Glomerular visceral epithelial cell (primary cell): ENCODE measurements at regions not wholly inside any gene's neighbourhood (a gene's known extent, or its start where the extent isn't known, plus 50 kb on each side); places are given as distances from the start of the nearest gene placed in this dataset.
A peak's percentile ranks its signal among the peaks of the same experiment; 100 is the strongest.

ENCODE experiments used
- DNase-seq: peaks from one replicate; pipeline ENCODE4 v3.0.0-alpha.2; 2016; ENCODE audit errors: extremely low spot score

DNA sequence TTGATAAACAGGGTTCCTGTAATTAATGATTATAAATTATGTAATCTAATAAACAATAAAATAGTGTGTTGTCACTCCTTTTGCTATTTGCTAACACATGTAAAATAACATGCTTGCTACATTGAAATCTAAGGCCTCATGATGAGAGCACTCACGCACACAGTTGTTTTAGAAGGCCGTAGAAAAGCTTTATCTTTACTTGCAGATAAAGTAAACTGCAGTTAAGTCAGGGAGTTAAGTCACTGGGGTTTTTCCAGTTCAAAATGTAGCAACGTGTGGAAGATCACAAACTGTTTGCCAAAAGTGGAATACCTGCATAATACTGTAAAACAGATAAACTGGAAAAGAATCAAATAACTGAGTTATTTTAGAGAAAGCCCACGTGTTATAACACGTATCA is 187.3 kb upstream of the PACRGL start:
- no peak for DNase-seq

DNA sequence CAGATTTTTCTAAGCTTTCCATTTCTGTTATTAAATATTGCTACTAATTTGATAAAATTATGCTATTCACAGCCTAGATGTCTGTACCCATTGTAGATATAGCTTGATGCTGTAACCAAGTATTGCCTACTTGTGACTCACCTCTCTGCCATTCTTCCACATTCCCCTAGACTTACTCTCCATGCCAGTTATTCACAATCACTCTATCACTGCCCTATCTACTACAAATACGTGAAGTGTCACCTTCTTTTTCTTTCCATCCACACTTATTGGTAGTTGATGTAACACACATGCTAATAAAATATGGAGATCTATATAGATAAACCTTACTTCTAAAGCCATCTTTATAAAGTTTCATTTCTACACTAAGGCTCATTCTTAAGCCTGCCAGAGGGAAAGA is 179.4 kb upstream of the PACRGL start:
- peak; percentile 55 for DNase-seq

DNA sequence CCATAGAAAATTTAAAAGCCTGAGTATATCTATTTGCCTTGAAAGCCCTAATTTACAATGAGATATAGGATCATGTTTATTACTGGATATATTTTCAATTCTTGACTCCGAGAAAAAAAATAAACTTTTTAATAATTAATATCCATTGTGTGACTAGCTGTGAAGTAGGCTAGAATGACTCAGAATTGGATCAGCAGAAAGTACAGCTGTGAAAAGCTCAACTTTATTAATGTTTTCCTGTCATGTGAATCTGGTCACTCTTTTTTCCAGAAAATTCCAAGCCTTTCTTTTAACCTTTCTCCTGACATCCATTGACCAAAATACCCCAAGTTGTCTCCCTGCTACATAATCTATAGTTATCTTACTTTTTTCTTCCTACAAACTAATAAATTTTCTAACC is 171.8 kb upstream of the PACRGL start:
- peak; percentile 37 for DNase-seq

DNA sequence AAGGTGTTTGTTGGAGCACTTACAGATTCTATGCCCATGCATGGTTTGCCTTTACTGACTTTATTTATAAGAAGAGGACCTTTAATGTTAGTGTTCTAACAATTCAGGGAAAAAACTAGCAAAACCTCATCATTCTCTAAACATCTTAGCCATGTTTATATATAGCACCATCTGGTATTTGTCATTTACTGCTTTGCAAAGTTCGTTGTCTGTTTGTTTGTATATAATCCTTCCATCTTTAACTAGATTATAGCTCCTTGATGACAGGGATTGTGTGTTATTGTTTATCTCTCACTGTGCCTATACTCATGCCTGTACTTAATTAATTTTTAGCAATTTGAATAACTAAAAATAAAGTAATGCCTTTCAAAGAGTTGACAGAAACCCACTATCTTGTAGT is 170.6 kb upstream of the PACRGL start:
- DNase-seq, result no peak

DNA sequence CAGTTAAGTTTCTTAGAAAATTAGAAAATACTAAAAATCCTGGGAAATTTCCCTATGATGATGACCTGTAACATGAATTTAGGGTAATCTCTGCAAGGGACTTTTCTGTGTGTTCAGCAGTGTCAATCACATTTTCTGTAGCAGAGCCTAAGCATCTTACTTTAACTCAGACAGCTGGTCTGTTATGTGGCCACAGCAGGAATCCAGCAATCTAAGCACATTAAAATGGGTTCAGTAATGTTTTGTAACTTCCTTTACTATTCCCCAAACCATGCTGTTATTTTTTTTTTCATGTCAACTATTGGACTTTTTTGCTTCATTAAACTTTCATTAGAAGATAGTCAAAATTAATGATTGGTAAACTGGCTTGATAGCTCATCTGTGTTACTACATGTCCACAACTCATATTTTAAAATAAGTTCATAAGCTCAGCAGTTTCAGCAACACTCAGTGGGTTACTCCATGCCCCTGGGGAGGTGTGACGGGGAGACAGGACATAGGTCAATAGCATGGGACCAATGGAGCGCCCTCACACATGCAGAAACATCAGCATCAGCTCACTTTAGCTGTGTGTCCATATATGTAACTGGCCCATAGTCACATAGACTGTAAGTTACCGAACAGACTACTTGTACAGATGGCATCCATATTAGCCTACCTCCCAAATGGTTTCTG is 168.0 kb upstream of the PACRGL start:
- DNase-seq, result peak; percentile 24

DNA sequence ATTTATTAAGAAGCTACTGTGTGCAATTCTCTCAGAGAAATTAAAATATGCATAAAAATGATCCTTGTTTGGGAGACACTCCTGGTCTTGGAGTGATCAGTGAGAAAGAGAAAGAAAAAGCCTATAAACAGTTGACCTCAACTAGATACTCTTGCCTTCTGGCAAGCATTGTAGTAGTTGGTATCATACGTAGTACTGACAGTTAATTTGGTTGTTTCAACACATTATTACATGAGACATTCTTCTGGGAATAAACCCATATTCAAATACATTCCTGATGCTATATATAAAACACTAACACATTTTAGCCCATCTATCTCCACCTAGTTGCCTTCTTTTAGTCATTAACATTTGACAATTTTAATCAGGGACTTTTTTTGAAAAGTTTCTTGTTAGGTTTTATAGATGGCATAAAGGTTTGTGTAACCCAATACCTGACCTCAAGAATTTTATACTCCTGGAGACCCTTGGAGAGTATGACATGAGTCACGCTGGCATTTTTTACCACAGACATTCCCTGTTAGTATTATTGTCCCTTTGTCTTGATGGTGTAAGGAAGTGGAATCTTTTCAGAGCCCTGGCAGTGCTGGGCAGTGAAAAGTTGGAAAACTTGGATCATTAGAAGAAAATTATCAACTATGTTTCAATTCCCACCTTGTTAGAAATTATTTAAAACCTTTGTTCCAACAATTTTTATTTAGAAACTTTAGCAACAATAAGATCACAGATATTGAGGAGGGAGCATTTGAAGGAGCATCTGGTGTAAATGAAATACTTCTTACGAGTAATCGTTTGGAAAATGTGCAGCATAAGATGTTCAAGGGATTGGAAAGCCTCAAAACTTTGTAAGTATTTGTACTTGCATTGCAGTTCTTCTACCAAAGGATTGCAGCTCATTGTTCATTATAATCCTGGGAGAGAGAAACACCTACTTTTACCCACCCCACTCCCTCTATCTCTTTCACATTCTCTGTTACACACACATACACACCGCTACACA is 167.1 kb upstream of the PACRGL start:
- peak; percentile 86 for DNase-seq

DNA sequence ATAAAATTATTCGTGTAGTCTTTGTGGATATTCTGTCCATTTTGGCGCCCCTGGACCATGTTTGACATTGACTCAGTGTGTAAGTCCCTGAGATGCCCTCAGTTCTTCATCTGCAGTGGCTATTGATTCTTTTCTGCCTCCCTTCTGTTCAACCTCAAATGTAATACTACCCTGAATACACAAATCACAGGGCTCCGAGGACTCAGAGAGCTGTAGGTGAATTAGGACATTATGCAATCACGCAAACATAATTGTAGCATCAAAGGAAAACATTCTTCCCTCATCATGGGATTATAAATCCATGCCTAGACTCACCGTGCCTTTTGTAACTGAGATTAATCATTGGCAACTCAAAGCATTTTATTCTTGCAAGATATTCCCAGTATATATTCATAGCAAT is 161.4 kb upstream of the PACRGL start:
- no peak for DNase-seq

DNA sequence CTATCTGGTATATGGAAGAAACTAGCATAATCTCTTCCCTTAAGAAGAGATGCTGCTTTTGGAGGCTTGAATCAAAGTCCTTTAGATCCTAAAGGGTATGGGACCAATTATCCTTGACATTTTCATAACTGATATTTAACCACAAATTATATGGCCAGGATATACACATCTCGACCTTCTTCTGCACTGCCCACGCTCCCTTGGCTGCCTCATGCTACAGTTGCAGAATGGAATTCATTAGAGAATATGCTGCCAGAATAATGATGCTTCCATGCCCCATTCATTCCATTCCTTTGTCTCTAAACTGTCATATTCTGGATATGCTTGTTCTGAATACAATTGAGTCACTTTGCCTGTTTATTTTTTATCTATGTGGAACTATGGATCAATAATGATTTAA is 157.1 kb upstream of the PACRGL start:
- DNase-seq, result no peak

DNA sequence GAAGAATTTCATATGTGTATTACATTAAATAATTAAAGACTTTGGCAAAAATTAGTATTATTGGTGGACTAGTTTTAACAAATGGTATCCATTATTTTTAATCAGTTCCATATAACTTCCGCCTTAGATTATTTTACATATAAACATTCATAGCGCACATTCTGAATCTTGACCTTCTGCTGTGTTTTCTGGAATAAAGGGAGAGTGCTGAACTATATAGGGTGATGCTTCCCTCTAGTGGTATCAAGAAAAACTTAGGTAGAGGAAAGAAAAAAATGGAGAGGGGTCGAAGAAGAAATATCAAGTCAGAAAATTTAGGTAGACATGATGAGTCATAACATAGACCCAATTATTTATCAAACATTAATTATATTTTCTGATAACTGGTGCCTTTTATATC is 155.6 kb upstream of the PACRGL start:
- peak; percentile 56 for DNase-seq

DNA sequence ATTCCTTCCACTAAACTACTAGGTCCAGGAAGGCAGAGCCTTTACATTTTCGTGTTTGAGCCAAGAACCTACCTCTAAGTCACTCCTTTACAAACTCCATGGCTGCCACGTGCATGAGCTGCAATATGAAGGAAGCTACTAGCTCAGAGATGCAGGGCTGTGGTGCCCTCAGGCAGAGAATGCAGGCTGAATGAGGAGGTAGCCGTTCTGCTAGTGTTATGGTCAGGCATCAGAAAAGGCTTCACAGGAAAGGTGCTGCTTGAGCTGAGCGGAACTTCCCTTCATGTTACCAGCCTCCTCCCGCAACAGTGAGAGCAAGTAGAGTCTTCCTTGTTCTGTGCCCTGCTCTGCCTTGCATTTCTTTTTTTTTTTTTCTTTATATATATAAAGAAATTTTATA is 148.3 kb upstream of the PACRGL start:
- DNase-seq, result no peak

DNA sequence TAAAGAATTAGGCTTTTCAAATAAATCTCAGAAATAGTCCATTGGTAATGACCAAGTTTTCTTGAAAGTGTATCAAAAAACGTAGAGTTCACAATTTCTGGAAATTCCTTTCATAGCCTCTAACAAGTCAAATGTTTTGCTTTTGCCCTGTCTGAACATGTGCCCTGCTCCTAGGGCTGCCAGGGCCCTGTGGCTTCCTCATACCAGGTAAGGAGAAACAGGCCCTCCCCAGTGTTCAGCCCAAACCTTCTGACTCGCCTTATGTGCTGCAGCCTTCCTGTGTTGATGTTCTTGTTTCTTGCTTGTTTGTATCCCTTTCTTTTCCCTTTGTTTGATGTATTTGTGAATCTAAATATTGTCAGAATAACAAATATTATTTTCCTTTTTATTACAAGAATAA is 146.1 kb upstream of the PACRGL start:
- DNase-seq, result no peak

DNA sequence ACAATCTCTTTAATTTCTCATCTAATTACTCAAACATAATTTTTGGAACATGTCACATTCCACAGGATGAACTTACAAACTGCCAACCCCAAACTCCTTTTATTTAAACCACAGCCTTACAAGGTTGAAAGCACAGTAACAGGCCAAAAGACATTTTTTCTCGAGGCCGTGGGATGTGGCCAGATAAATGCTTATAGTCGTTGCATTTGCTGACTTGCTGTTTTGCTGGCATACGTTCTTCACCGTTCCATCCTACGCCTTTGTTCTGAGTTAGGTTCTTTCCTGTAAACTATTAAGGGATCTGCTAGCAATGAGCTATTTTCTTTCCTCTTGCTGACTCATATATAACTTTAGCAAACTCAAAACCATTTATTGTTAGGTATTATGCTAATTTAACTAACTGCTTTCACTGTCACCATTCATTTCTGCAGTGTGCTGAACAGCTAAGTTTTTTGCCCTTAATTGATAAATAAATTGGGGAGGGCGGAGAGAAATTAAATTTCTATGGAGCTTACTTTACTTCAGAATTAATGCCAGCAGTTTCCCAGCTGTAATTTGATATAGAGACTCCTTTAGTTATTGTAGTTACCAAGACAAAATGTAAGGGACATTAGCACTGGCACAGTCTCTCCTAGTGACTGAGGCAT is 135.1 kb upstream of the PACRGL start:
- no peak for DNase-seq

DNA sequence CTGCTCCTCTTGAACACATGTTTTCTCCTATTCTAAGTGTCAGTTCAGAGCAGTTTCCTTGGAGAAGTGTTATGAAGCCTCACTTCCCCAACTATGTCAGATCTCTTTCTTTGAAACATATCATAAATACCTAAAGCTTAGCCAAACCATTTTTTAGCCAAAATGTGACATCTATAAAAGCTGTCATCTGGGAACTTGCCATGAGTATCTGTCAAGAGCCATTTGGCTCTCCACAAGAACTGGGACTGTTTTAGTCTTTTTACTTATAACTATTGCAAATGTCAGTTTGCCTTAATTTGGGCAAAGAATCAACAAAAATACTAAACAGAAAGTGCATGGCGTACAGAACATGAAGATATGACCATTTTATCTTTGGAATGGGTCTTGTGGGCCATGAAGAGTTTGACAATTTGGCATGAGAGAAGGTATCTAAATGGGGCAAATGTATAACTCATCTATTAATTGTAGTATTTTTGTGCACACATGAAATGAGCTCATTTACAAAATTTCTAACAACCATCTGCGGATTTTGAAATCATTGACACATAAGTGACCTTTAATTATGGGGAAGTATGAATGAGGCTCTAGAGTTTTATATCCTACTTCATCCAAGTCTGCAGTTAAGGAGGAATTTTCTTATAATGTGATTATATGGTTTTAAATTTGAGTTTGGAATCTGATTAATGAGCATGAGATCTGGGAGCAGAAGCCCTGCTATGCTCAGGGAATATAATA is 129.1 kb upstream of the PACRGL start:
- no peak for DNase-seq

DNA sequence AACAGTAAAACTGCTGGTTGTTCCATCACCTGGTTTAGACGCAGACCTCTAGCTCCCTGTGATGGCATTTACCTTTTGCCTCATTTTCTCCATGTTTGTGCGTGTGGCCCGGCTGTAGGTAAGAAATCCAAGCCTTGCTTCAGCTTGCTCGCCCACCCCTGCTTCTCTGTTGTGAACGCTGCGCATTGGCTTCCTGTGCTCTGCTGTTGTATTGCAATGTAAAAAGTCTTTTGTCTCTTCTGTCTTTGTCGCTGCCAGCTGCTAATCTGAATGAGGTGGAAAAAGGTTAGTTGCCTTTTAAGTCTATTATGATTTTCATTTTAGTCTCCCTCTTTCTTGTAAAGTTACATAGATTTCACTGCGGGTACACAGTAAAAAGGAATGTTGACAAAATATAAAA is 127.3 kb upstream of the PACRGL start:
- DNase-seq, result no peak

DNA sequence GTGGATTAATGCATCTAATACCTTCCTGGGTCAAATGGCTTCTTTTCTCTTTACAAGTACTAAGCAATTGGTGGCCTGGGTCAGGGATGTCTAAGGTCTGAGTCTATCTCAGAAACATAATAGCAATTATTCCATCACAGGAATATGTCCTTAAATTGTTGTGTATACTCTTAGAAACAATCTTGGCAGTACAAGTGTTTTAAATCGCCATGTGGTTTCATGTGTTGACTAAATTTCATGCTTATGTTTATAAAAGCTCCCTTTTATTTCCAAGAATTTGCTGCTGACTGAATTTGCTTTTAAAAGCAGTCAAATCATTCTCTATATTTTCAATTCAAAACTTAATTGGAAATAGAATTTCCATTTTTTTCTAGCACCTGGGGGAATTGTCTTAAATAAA is 125.3 kb upstream of the PACRGL start:
- DNase-seq, result no peak

DNA sequence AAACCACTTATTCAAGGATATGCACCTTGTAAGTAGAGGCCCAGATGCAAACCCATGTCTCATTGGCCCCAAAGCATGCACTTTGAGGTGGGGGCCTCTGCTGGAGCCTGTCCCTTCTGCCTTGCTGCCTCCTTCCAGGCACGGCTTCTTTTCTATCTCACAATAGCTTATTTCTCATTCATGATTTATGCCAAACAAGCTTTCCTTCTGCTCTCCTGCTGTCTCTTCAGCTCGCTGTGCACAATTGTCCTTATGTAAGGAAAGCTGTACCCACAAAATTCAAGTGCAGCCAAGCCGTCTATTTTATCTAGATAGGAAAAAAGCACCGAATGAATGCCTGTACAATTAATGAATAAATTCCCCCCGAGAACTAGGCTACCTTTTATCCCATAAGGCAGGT is 124.8 kb upstream of the PACRGL start:
- no peak for DNase-seq

DNA sequence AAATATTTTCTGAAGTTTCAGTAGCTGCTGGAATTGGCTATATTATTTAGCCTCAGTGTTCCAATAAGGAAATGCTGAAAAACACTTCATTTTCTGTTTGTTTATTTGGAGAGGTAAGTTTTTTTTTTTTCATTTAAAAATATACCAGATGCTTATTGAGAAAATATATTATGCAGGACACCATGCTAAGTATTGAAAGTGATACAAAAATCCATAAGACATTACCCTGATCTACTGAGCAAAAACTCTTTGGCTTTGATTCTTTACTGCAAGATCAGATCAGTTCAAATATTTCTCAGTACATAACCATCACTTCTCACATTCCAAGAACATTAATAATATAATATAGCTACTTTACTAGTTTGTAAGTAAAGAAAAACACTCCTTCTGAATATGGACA is 123.4 kb upstream of the PACRGL start:
- DNase-seq, result no peak

DNA sequence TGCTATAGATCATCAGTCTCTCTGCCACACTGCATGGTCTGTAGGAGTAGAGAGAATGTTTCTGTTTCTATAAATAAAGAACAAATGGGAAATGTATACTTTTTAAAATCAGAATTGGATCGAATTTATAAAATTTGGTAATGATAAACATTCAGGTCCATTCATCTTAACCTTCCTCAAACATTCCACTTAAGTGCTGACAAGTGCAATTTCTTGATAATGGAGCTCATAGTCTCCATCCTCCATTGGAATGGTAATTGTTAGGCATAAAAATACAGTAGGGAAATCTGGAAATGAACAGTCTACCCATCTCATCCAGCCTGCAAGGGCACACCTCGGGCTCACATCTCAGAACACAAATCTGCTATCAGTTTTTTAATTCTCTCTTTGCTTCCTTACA is 122.6 kb upstream of the PACRGL start:
- DNase-seq, result no peak

DNA sequence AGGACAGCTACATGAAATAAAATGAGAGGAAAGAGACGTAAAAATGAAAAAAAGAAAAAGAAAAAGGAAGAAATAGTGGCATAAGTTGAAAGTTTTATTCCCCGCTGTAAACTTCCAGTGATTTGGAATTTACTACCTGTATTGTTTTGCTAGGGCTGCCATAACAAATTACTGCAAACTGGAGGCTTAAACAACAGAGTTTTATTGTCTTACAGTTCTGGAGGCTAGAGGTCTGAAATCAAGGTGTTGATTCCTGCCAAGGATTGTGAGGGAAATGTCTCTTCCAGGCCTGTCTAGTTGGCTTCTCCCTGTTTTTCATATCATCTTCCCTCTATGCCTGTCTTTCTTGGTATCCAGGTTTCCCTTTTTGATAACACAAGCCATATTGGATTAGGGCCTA is 119.4 kb upstream of the PACRGL start:
- DNase-seq, result no peak

DNA sequence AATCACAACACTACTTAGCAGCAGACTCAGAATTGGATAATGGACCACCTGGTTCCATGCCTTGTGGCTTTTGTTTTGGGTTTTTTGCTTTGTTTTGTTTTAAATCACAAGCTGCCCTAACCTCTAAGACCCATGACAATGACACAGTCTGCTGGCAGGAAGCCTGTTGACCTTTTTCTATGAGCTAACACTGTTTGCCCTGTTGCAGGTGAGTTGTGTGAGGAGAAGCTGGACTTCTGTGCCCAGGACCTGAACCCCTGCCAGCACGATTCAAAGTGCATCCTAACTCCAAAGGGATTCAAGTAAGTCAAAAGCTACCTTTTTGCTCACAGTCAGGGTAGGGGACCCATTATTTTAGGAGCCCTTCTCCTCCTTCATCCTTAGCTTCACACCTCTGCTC is 110.8 kb upstream of the PACRGL start:
- no peak for DNase-seq

DNA sequence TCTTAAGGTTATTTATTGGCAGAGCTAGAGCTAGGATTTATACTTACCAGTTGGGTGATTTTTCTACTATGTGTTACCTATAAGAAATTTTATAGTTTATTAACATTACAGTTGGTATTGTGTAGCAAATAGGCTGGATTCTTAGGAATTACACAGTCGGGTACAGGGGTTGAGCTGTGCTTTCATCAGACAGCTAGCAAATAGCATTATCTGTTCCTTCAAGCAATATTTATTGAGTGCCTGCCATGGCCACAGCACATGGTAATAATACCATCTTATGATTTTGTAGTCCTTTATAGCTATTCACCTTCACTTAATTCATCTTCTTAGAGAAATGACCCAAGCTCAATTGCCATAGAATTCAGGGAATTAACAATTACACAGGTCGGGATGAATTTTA is 109.4 kb upstream of the PACRGL start:
- DNase-seq, result no peak

DNA sequence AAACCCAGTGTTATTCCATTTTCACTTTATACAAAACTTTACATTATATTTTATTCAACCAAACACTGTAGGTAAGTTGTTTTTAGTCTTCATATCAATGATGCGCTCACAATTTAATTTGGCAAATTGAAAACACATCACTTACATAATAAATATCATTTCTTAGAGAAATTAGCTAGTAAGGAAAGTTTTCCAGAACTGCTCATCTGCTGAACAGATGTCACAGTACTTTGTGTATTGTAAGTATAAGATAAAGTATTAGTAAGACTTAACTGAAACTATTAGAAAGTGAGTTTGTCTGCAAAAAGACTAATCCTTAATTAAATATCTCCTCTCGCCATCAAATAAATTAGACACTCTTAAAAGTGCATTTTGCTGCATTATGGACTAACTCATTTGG is 108.7 kb upstream of the PACRGL start:
- no peak for DNase-seq
